ENCODE measurements at regions not wholly inside any gene's neighbourhood (a gene's known extent, or its start where the extent isn't known, plus 50 kb on each side); places are given as distances from the start of the nearest gene placed in this dataset.
A peak's percentile ranks its signal among the peaks of the same experiment; 100 is the strongest.
"Not testable (repeated sequence)": the region's sequence is repeated elsewhere in the genome, so short reads cannot be mapped to it uniquely, and the experiment has no call there.

GRCh38 chr12:119931402-119931801, 54.3 kb upstream of the CIT start:
- TF ChIP-seq, protein P1, sequence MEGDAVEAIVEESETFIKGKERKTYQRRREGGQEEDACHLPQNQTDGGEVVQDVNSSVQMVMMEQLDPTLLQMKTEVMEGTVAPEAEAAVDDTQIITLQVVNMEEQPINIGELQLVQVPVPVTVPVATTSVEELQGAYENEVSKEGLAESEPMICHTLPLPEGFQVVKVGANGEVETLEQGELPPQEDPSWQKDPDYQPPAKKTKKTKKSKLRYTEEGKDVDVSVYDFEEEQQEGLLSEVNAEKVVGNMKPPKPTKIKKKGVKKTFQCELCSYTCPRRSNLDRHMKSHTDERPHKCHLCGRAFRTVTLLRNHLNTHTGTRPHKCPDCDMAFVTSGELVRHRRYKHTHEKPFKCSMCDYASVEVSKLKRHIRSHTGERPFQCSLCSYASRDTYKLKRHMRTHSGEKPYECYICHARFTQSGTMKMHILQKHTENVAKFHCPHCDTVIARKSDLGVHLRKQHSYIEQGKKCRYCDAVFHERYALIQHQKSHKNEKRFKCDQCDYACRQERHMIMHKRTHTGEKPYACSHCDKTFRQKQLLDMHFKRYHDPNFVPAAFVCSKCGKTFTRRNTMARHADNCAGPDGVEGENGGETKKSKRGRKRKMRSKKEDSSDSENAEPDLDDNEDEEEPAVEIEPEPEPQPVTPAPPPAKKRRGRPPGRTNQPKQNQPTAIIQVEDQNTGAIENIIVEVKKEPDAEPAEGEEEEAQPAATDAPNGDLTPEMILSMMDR (IDR thresholded peaks at IDR 0.05; ENCODE audit: insufficient read depth, low read length, poor library complexity, severe bottlenecking), result no peak
- H3K36me3 ChIP-seq (ENCODE audit: control insufficient read depth, insufficient read depth, low read length), result no peaks in the 10 kb centered on the region
- H3K4me3 ChIP-seq (ENCODE audit: low read depth, low read length), result no peak overlapping the region
- H3K27me3 ChIP-seq (ENCODE audit: control insufficient read depth, insufficient read depth, low read length), result no peaks in the 10 kb centered on the region
- DNase-seq (ENCODE audit: low read depth), result no peak

GRCh38 chr12:119932921-119933320, 55.8 kb upstream of the CIT start:
- Histone ChIP-seq H3K4me3 (ENCODE audit: low read depth, low read length) (no peak overlapping the region), H3K36me3 (ENCODE audit: control insufficient read depth, insufficient read depth, low read length) (no peaks in the 10 kb centered on the region), H3K27me3 (ENCODE audit: control insufficient read depth, insufficient read depth, low read length) (no peaks in the 10 kb centered on the region)
- no peak for DNase-seq (ENCODE audit: low read depth)
- TF ChIP-seq, protein P1 (IDR thresholded peaks at IDR 0.05; ENCODE audit: insufficient read depth, low read length, poor library complexity, severe bottlenecking), result no peak

- DNase-seq (ENCODE audit: low read depth); H3K4me3 ChIP-seq (ENCODE audit: low read depth, low read length); H3K27me3 ChIP-seq (ENCODE audit: control insufficient read depth, insufficient read depth, low read length); H3K36me3 ChIP-seq (ENCODE audit: control insufficient read depth, insufficient read depth, low read length): not testable (repeated sequence)
Measured at GRCh38 chr12:119934780-119935179, 54.3 kb upstream of the BICDL1 start.

DNA sequence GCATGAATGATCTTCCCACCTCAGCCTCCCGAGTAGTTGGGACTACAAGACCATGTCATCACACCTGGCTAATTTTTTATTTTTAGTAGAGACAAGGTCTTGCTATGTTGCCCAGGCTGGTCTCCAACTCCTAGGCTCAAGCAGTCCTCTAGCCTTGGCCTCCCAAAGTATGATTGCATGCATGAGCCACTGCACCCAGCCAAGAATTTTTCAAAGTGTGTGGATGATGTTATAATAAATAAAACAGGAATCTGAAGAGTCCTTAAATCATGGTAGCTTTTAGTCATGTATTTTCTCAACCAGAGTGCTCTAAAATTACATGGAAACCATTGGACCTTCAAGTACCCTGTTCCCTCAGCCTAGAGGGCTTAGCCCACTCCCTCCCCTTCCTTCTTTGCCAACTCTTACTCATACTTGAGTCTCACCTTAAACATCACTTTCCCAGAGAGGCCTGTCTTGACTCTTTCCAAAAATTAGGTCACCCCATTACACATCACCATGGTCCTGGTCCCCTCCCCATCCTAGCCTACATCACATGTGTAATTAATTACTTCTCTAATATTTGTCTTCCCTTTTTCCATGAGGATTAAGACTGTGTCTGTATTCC, 52.2 kb upstream of the BICDL1 start:
- TF ChIP-seq, protein P1 (IDR thresholded peaks at IDR 0.05; ENCODE audit: insufficient read depth, low read length, poor library complexity, severe bottlenecking), result no peak
- Histone ChIP-seq H3K27me3 (ENCODE audit: control insufficient read depth, insufficient read depth, low read length) (no peaks in the 10 kb centered on the region), H3K4me3 (ENCODE audit: low read depth, low read length) (no peak overlapping the region), H3K36me3 (ENCODE audit: control insufficient read depth, insufficient read depth, low read length) (no peaks in the 10 kb centered on the region)
- DNase-seq (ENCODE audit: low read depth), result no peak

GRCh38 chr12:119938049-119938667, 50.9 kb upstream of the BICDL1 start:
- DNase-seq (ENCODE audit: low read depth), result no peak
- TF ChIP-seq, protein P1 (IDR thresholded peaks at IDR 0.05; ENCODE audit: insufficient read depth, low read length, poor library complexity, severe bottlenecking), result peak; percentile 87

More at GRCh38 chr12:119938049-119938667, 50.9 kb upstream of the BICDL1 start:
- Histone ChIP-seq H3K36me3 (ENCODE audit: control insufficient read depth, insufficient read depth, low read length) (no peaks in the 10 kb centered on the region), H3K27me3 (ENCODE audit: control insufficient read depth, insufficient read depth, low read length) (no peaks in the 10 kb centered on the region), H3K4me3 (ENCODE audit: low read depth, low read length) (no peak overlapping the region)
